Hindlimb muscle (tissue), 1 donor: ENCODE measurements at regions not wholly inside any gene's neighbourhood (a gene's known extent, or its start where the extent isn't known, plus 50 kb on each side); places are given as distances from the start of the nearest gene placed in this dataset.

ENCODE experiments used
- DNase-seq: peaks from one replicate; pipeline ENCODE4 v3.0.0-alpha.2; 2013

GRCh38 chr2:157159221-157159934, 98.1 kb upstream of the GALNT5 start:
- DNase-seq = no peak

- no peak for DNase-seq
These were observed 97.4 kb upstream of the GALNT5 start for GRCh38 chr2:157160111-157160510.

- DNase-seq = no peak
These were observed 93.1 kb upstream of the GALNT5 start for GRCh38 chr2:157164370-157164769.

- no peak for DNase-seq
These were observed 92.6 kb upstream of the GALNT5 start for GRCh38 chr2:157164891-157165290.

GRCh38 chr2:157168501-157168900, 89.0 kb upstream of the GALNT5 start:
- DNase-seq = no peak

- no peak for DNase-seq
These were observed 87.6 kb upstream of the GALNT5 start for GRCh38 chr2:157169889-157170288.

GRCh38 chr2:157170299-157170698, 87.2 kb upstream of the GALNT5 start:
- DNase-seq = no peak

GRCh38 chr2:157172239-157172638, 85.3 kb upstream of the GALNT5 start:
- no peak for DNase-seq

- DNase-seq = no peak
These were observed 84.5 kb upstream of the GALNT5 start for GRCh38 chr2:157172866-157173578.

GRCh38 chr2:157173740-157174184, 83.7 kb upstream of the GALNT5 start:
- peak; percentile 16 for DNase-seq

- DNase-seq = no peak
These were observed 83.2 kb upstream of the GALNT5 start for GRCh38 chr2:157174321-157174720.

GRCh38 chr2:157176602-157177001, 80.9 kb upstream of the GALNT5 start:
- DNase-seq = no peak

- DNase-seq = no peak
These were observed 78.6 kb upstream of the GALNT5 start for GRCh38 chr2:157178874-157179273.

GRCh38 chr2:157179324-157180105, 78.0 kb upstream of the GALNT5 start:
- DNase-seq = no peak

GRCh38 chr2:157180359-157180758, 77.1 kb upstream of the GALNT5 start:
- DNase-seq = no peak

- DNase-seq = no peak
These were observed 76.3 kb upstream of the GALNT5 start for GRCh38 chr2:157181234-157181633.

- DNase-seq = no peak
These were observed 75.2 kb upstream of the GALNT5 start for GRCh38 chr2:157182204-157182709.

GRCh38 chr2:157182834-157183396, 74.6 kb upstream of the GALNT5 start:
- no peak for DNase-seq

- DNase-seq = no peak
These were observed 73.2 kb upstream of the GALNT5 start for GRCh38 chr2:157184161-157184895.

- DNase-seq = no peak
These were observed 71.9 kb upstream of the GALNT5 start for GRCh38 chr2:157185476-157186227.

GRCh38 chr2:157190151-157190550, 67.4 kb upstream of the GALNT5 start:
- DNase-seq = no peak
